ENCODE measurements at regions not wholly inside any gene's neighbourhood (a gene's known extent, or its start where the extent isn't known, plus 50 kb on each side); places are given as distances from the start of the nearest gene placed in this dataset.

DNA sequence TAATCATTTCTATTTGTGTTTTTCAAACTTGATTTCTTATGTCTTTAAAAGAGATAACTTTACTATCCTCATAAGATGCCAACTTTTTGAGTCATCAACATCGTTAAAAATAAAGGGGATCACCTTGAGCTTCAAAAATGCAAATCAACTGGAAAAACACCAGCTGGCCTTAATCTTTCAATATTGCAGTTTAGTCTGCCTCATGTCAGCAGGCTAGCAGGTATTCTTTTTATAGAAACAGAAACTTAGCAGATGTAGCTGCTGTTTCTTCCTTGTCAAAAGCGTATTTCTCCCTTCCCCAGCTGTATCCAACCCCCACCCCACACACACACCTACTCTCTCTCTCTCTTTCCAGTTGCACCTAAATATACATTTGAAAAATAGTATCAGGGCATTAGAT is 154.1 kb upstream of the ZNF804A start:
- H3K9ac ChIP-seq (ENCODE audit: low read length), result no peak overlapping the region
- H3K27me3 ChIP-seq (ENCODE audit: insufficient read depth, low read length), result no peaks in the 10 kb centered on the region
- H4K20me1 ChIP-seq (ENCODE audit: insufficient read depth), result no peaks in the 10 kb centered on the region
- no peaks in the 10 kb centered on the region for H3K4me1 ChIP-seq (ENCODE audit: control insufficient read depth in 1 of 2, insufficient read depth in 2 of 2, low read length in 2 of 2)
- no peak overlapping the region for H3K4me2 ChIP-seq (ENCODE audit: low read length)
- no peaks in the 10 kb centered on the region for H3K79me2 ChIP-seq (ENCODE audit: insufficient read depth, low read length)
- ChIA-PET RAD21 (ENCODE audit: low non-redundant PET in 1 of 2, low total read pairs in 2 of 2, uncharacterized antibody in 2 of 2, unreplicated experiment in 2 of 2) (no interaction called here), CTCF (no interaction called here), POLR2A (no interaction called here)
- H3K4me3 ChIP-seq (replicated peaks in 1 of 2; ENCODE audit: low read depth in 1 of 2, low read length in 2 of 2), result no peak overlapping the region
- TF ChIP-seq, protein P1, sequence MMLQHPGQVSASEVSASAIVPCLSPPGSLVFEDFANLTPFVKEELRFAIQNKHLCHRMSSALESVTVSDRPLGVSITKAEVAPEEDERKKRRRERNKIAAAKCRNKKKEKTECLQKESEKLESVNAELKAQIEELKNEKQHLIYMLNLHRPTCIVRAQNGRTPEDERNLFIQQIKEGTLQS (IDR thresholded peaks at IDR 0.05), result no peak
- no peak for TF ChIP-seq EZH2phosphoT487 (IDR thresholded peaks at IDR 0.05; ENCODE audit: borderline replicate concordance)
- no peak for ATAC-seq
- no peaks in the 10 kb centered on the region for H3K9me2 ChIP-seq (ENCODE audit: insufficient read depth)
- no peak for DNase-seq (ENCODE audit: low read depth, low spot score)
- H3K27ac ChIP-seq (ENCODE audit: low read depth, low read length), result no peak overlapping the region
- H2AFZ ChIP-seq (ENCODE audit: low read depth, low read length, poor library complexity, severe bottlenecking), result peak overlapping the region; percentile 67
- H3K9me3 ChIP-seq (ENCODE audit: control insufficient read depth in 1 of 2, insufficient read depth in 1 of 2, low read depth in 1 of 2, low read length in 2 of 2), result no peaks in the 10 kb centered on the region
- no peaks in the 10 kb centered on the region for H3K36me3 ChIP-seq (ENCODE audit: control insufficient read depth in 1 of 2, insufficient read depth in 2 of 2, low read length in 2 of 2)
- BruUV-seq (replicated peaks), result no TSS peak
- intact Hi-C loops (cut with micrococcal nuclease), result no loop called here

DNA sequence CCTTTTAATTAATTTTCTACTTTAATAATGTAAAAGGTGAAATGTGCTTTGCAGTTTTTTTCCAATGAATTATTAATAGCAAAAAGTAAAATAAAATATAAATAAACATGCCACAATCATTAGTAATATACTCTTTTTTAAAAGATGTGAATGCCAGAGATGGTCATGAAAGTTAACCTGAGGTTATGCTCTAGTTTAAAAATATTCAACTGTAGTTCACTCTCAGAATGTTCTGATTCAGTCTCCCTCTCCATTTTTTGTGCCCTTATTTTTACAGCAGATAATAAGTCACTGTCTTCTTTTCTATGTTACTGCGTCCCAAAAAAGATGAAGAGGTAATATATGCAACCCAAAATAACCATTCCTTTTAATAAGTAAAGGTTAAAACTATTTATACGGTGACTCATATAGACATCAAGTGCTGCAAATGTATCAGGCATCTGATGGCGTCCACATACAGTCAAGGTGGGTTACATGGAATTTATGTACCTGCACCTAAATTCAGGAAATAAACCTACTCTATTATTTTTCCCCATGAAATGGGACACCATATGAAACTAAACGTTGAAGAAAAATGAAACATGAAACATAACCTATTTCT is 153.6 kb upstream of the ZNF804A start:
- Histone ChIP-seq H3K4me3 (replicated peaks in 1 of 2; ENCODE audit: low read depth in 1 of 2, low read length in 2 of 2) (no peak overlapping the region), H3K27ac (ENCODE audit: low read depth, low read length) (no peak overlapping the region), H3K4me1 (ENCODE audit: control insufficient read depth in 1 of 2, insufficient read depth in 2 of 2, low read length in 2 of 2) (no peaks in the 10 kb centered on the region), H3K9me3 (ENCODE audit: control insufficient read depth in 1 of 2, insufficient read depth in 1 of 2, low read depth in 1 of 2, low read length in 2 of 2) (no peaks in the 10 kb centered on the region), H3K9me2 (ENCODE audit: insufficient read depth) (no peaks in the 10 kb centered on the region), H2AFZ (ENCODE audit: low read depth, low read length, poor library complexity, severe bottlenecking) (no peak overlapping the region), H4K20me1 (ENCODE audit: insufficient read depth) (no peaks in the 10 kb centered on the region), H3K4me2 (ENCODE audit: low read length) (no peak overlapping the region), H3K27me3 (ENCODE audit: insufficient read depth, low read length) (no peaks in the 10 kb centered on the region), H3K36me3 (ENCODE audit: control insufficient read depth in 1 of 2, insufficient read depth in 2 of 2, low read length in 2 of 2) (no peaks in the 10 kb centered on the region), H3K9ac (ENCODE audit: low read length) (no peak overlapping the region), H3K79me2 (ENCODE audit: insufficient read depth, low read length) (no peaks in the 10 kb centered on the region)
- ATAC-seq (no peak), DNase-seq (ENCODE audit: low read depth, low spot score) (no peak)
- ChIA-PET CTCF (no interaction called here), RAD21 (ENCODE audit: low non-redundant PET in 1 of 2, low total read pairs in 2 of 2, uncharacterized antibody in 2 of 2, unreplicated experiment in 2 of 2) (no interaction called here), POLR2A (no interaction called here)
- intact Hi-C loops (cut with micrococcal nuclease), result no loop called here
- TF ChIP-seq CBX3 (IDR thresholded peaks at IDR 0.05; ENCODE audit: low read depth) (no peak), ZNF274 (IDR thresholded peaks at IDR 0.05; ENCODE audit: low read depth, low read length) (no peak), TCF7L2 (IDR thresholded peaks at IDR 0.05; ENCODE audit: borderline replicate concordance, extremely low read depth, insufficient read depth, insufficient read length) (no peak), POLR2AphosphoS5 (IDR thresholded peaks at IDR 0.05; ENCODE audit: low read depth, low read length) (no peak), ZFX (IDR thresholded peaks at IDR 0.05) (no peak), ELF1 (IDR thresholded peaks at IDR 0.05; ENCODE audit: borderline replicate concordance, low read depth) (no peak), EGR1 (IDR thresholded peaks at IDR 0.05; ENCODE audit: low read depth) (no peak), EZH2 (IDR thresholded peaks at IDR 0.05) (no peak)
- TF ChIP-seq, protein P2, sequence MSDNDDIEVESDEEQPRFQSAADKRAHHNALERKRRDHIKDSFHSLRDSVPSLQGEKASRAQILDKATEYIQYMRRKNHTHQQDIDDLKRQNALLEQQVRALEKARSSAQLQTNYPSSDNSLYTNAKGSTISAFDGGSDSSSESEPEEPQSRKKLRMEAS (IDR thresholded peaks at IDR 0.05), result no peak
- TF ChIP-seq, protein P1 (IDR thresholded peaks at IDR 0.05), result no peak
- no TSS peak for BruUV-seq (replicated peaks)
